Gastroesophageal sphincter (tissue), 3 donors: ENCODE measurements at regions not wholly inside any gene's neighbourhood (a gene's known extent, or its start where the extent isn't known, plus 50 kb on each side); places are given as distances from the start of the nearest gene placed in this dataset.

Experiments used
- EP300 ChIP-seq: sonication (generic); formaldehyde crosslinking; IDR thresholded peaks from one replicate; pipeline ENCODE4 v1.6.1; 2017; ENCODE audit warnings: antibody characterized with exemption, mild to moderate bottlenecking
- POLR2AphosphoS5 ChIP-seq: sonication (generic); formaldehyde crosslinking; IDR thresholded peaks from one replicate; pipeline ENCODE4 v1.6.1; 2017; ENCODE audit warnings: antibody characterized with exemption
- TF ChIP-seq, protein P1 (sequence below), 4 experiments: fragments of 200-600 bp in 2 of 4; fragments of 450-650 bp in 2 of 4; sonication (generic) in 1 of 4; IDR thresholded peaks; one replicate each; pipeline ENCODE4 v1.5.1; 2017 to 2019; ENCODE audit warnings: antibody characterized with exemption in 4 of 4, mild to moderate bottlenecking in 2 of 4, moderate library complexity in 2 of 4

DNA sequence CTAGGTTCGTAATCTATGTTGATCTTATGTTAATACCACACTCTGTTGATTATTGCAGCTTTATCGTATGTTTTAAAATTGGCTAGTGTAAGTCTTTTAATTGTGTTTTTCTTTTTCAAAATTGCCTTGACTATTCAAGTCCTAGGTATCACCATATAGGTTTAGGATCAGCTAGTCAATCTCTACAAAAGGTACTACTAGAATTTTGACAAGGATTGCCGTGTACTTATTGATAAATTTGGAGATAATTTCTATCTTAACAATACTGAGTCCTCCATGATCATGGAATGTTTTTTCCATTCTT lies 117.9 kb upstream of the PRSS3 start:
- TF ChIP-seq, protein P1, sequence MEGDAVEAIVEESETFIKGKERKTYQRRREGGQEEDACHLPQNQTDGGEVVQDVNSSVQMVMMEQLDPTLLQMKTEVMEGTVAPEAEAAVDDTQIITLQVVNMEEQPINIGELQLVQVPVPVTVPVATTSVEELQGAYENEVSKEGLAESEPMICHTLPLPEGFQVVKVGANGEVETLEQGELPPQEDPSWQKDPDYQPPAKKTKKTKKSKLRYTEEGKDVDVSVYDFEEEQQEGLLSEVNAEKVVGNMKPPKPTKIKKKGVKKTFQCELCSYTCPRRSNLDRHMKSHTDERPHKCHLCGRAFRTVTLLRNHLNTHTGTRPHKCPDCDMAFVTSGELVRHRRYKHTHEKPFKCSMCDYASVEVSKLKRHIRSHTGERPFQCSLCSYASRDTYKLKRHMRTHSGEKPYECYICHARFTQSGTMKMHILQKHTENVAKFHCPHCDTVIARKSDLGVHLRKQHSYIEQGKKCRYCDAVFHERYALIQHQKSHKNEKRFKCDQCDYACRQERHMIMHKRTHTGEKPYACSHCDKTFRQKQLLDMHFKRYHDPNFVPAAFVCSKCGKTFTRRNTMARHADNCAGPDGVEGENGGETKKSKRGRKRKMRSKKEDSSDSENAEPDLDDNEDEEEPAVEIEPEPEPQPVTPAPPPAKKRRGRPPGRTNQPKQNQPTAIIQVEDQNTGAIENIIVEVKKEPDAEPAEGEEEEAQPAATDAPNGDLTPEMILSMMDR (IDR thresholded peaks at IDR 0.05) = no peak
- TF ChIP-seq EP300 (no peak), POLR2AphosphoS5 (no peak)
